ENCODE measurements at regions not wholly inside any gene's neighbourhood (a gene's known extent, or its start where the extent isn't known, plus 50 kb on each side); places are given as distances from the start of the nearest gene placed in this dataset.

DNA sequence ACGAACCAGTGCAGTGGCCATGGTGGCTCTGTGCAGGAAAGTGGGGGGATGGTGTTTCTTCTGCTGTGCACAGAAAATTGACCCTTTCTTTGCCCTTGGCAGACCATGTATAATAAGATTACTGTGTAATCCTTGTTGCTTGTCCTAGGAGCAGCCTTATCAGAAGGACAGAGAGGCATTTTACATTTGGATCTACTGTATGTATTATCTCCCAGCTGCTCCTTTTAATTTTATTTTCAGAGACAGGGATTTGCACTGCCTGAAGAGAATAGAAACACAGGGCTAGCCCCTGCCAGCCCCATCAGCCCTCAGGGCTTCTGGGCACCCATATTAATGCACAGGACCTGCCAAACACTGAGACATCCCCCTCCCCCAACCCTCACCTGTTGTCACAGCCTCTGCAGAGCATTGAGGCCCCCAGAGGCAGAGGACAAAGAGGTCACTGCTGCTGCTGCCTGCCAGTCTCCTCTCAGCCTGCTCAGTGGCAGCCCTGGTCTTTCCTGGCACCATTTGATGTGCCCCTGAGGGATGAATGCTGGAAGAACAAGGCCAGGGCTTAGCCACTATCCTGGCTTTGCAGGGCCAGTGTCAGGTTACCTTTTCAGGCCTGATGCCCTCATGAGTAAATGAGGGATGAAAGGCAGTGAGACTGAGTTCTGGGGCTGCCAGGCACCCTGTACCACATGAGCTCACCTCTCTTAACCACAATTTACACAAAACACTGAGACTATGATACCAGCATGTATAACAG, 533.4 kb downstream of the NTRK3 start:
- peaks cover 0 to 3% of the 10 kb centered on the region in 2 experiments for H3K27me3 ChIP-seq (ENCODE audit: control insufficient read depth in 1 of 2, insufficient read depth in 2 of 2, low read length in 2 of 2)
- intact Hi-C loops (cut with DNase I, micrococcal nuclease): no loop called here
- H3K9me3 ChIP-seq (ENCODE audit: control insufficient read depth in 1 of 2, insufficient read depth in 1 of 2, low read length in 2 of 2): peaks cover 0 to 3% of the 10 kb centered on the region in 2 experiments
- no peak overlapping the region for H3K27ac ChIP-seq (ENCODE audit: low read depth in 1 of 2, low read length in 2 of 2)
- no peaks in the 10 kb centered on the region for H3K36me3 ChIP-seq (ENCODE audit: insufficient read depth, low read length)
- H3K4me3 Mint-ChIP-seq: no peak overlapping the region
- H3K4me1 Mint-ChIP-seq (ENCODE audit: low read depth): no peaks in the 10 kb centered on the region
- ChIA-PET CTCF (no interaction called here), POLR2A (no interaction called here)
- no peak overlapping the region for H3K4me3 ChIP-seq (ENCODE audit: low read length)
- DNase-seq (no peak), ATAC-seq (ENCODE audit: poor library complexity) (no peak)
- H3K36me3 Mint-ChIP-seq (ENCODE audit: low read depth): no peaks in the 10 kb centered on the region
- H3K4me1 ChIP-seq (ENCODE audit: insufficient read depth, low read length): no peaks in the 10 kb centered on the region
- no peaks in the 10 kb centered on the region for H3K27me3 Mint-ChIP-seq
- H3K9me3 Mint-ChIP-seq: no peaks in the 10 kb centered on the region
- TF ChIP-seq, protein P1, sequence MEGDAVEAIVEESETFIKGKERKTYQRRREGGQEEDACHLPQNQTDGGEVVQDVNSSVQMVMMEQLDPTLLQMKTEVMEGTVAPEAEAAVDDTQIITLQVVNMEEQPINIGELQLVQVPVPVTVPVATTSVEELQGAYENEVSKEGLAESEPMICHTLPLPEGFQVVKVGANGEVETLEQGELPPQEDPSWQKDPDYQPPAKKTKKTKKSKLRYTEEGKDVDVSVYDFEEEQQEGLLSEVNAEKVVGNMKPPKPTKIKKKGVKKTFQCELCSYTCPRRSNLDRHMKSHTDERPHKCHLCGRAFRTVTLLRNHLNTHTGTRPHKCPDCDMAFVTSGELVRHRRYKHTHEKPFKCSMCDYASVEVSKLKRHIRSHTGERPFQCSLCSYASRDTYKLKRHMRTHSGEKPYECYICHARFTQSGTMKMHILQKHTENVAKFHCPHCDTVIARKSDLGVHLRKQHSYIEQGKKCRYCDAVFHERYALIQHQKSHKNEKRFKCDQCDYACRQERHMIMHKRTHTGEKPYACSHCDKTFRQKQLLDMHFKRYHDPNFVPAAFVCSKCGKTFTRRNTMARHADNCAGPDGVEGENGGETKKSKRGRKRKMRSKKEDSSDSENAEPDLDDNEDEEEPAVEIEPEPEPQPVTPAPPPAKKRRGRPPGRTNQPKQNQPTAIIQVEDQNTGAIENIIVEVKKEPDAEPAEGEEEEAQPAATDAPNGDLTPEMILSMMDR (IDR thresholded peaks at IDR 0.05): no peak
- no peak overlapping the region for H3K27ac Mint-ChIP-seq

DNA sequence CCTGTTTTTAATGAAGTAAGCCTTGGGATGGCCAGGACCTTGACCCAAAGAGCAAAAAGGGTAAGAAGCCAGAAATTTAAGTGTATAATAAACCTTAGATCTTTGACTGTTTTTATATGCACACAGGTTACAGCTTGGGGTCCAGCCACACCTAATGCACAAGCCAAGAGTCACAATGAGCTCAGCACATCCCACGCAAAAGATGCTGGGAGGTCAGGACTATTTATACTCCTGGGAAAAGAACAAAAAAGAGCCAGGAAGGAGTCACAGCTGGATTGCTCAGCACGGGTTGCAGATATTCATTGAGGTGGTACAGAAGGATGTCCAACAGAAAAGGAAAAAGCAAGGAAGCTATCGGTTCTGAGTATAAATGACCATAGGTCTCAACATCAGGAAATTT, 536.3 kb downstream of the NTRK3 start:
- no peak for DNase-seq
- Mint-ChIP-seq H3K27ac (no peak overlapping the region), H3K27me3 (no peaks in the 10 kb centered on the region), H3K9me3 (no peaks in the 10 kb centered on the region), H3K36me3 (ENCODE audit: low read depth) (no peaks in the 10 kb centered on the region), H3K4me1 (ENCODE audit: low read depth) (no peaks in the 10 kb centered on the region), H3K4me3 (no peak overlapping the region)
- no peaks in the 10 kb centered on the region for H3K4me1 ChIP-seq (ENCODE audit: insufficient read depth, low read length)
- intact Hi-C loops (cut with DNase I, micrococcal nuclease): no loop called here
- H3K36me3 ChIP-seq (ENCODE audit: insufficient read depth, low read length): no peaks in the 10 kb centered on the region
- TF ChIP-seq, protein P1 (IDR thresholded peaks at IDR 0.05): no peak
- peaks cover 0 to 3% of the 10 kb centered on the region in 2 experiments for H3K9me3 ChIP-seq (ENCODE audit: control insufficient read depth in 1 of 2, insufficient read depth in 1 of 2, low read length in 2 of 2)
- ATAC-seq (ENCODE audit: poor library complexity): no peak
- CTCF ChIA-PET: no interaction called here
- H3K27ac ChIP-seq (ENCODE audit: low read depth in 1 of 2, low read length in 2 of 2): no peak overlapping the region
- peaks cover 0 to 2% of the 10 kb centered on the region in 2 experiments for H3K27me3 ChIP-seq (ENCODE audit: control insufficient read depth in 1 of 2, insufficient read depth in 2 of 2, low read length in 2 of 2)
- POLR2A ChIA-PET: no interaction called here
- H3K4me3 ChIP-seq (ENCODE audit: low read length): no peak overlapping the region

DNA sequence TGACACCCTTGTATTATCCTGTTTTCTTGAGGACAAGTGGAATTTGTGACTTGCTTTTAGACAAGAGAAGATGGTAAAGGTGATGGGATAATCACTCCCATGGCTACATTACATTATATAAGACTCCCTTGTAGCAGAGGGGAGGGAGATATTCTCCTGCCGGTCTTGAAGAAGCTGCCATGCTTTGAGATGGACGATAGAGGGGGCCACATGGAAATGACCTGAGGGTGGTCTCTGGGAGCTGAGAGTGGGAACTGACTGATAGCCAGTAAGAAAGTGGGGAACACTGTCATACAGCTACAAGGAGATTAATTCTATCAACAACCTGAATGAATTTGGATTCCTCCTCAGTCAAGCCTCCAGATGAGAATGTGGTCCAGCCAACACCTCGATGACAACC, 540.1 kb downstream of the NTRK3 start:
- H3K4me3 Mint-ChIP-seq: no peak overlapping the region
- H3K9me3 ChIP-seq (ENCODE audit: control insufficient read depth in 1 of 2, insufficient read depth in 1 of 2, low read length in 2 of 2): no peaks in the 10 kb centered on the region
- H3K27ac Mint-ChIP-seq: no peak overlapping the region
- H3K36me3 ChIP-seq (ENCODE audit: insufficient read depth, low read length): no peaks in the 10 kb centered on the region
- H3K27me3 ChIP-seq (ENCODE audit: control insufficient read depth in 1 of 2, insufficient read depth in 2 of 2, low read length in 2 of 2): peaks cover 0 to 4% of the 10 kb centered on the region in 2 experiments
- H3K27me3 Mint-ChIP-seq: peaks cover 2% of the 10 kb centered on the region
- CTCF ChIA-PET: no interaction called here
- H3K36me3 Mint-ChIP-seq (ENCODE audit: low read depth): no peaks in the 10 kb centered on the region
- H3K4me3 ChIP-seq (ENCODE audit: low read length): no peak overlapping the region
- H3K4me1 ChIP-seq (ENCODE audit: insufficient read depth, low read length): no peaks in the 10 kb centered on the region
- POLR2A ChIA-PET: no interaction called here
- H3K27ac ChIP-seq (ENCODE audit: low read depth in 1 of 2, low read length in 2 of 2): no peak overlapping the region
- H3K4me1 Mint-ChIP-seq (ENCODE audit: low read depth): no peaks in the 10 kb centered on the region
- intact Hi-C loops (cut with DNase I, micrococcal nuclease): no loop called here
- ATAC-seq (ENCODE audit: poor library complexity): no peak
- TF ChIP-seq, protein P1 (IDR thresholded peaks at IDR 0.05): no peak
- H3K9me3 Mint-ChIP-seq: no peaks in the 10 kb centered on the region
- DNase-seq: no peak

Data from CD4-positive, alpha-beta T cell (primary cell).